Activated T-cell treated with anti-CD3 and anti-CD28 coated beads, Interleukin-2, amount 50 U/mL, for 48 hours (primary cell): ENCODE measurements at regions not wholly inside any gene's neighbourhood (a gene's known extent, or its start where the extent isn't known, plus 50 kb on each side); places are given as distances from the start of the nearest gene placed in this dataset.

Experiments
- DNase-seq, 2 experiments: peaks; one replicate each; pipeline ENCODE4 v3.0.0-alpha.2; 2020

- no peak for DNase-seq
These were observed 153.6 kb upstream of the ZMIZ1 start for GRCh38 chr10:78915190-78915518.

- no peak for DNase-seq
These were observed 152.5 kb upstream of the ZMIZ1 start for GRCh38 chr10:78916227-78916626.

GRCh38 chr10:78919181-78919966 is 149.4 kb upstream of the ZMIZ1 start:
- DNase-seq = no peak

GRCh38 chr10:78920011-78920410 is 148.8 kb upstream of the ZMIZ1 start:
- no peak for DNase-seq

- DNase-seq = no peak
These were observed 146.9 kb upstream of the ZMIZ1 start for GRCh38 chr10:78921895-78922294.

- no peak for DNase-seq
These were observed 145.0 kb upstream of the ZMIZ1 start for GRCh38 chr10:78923647-78924318.

- DNase-seq = no peak
These were observed 144.3 kb upstream of the ZMIZ1 start for GRCh38 chr10:78924319-78925003.

GRCh38 chr10:78925275-78925674 is 143.5 kb upstream of the ZMIZ1 start:
- no peak for DNase-seq

GRCh38 chr10:78925800-78926319 is 142.9 kb upstream of the ZMIZ1 start:
- no peak for DNase-seq

GRCh38 chr10:78927257-78927995 is 141.3 kb upstream of the ZMIZ1 start:
- no peak for DNase-seq

GRCh38 chr10:78928330-78928729 is 140.4 kb upstream of the ZMIZ1 start:
- DNase-seq = no peak

GRCh38 chr10:78929541-78929940 is 139.2 kb upstream of the ZMIZ1 start:
- DNase-seq = no peak

- no peak for DNase-seq
These were observed 137.3 kb upstream of the ZMIZ1 start for GRCh38 chr10:78931321-78932053.

- DNase-seq = no peak
These were observed 136.7 kb upstream of the ZMIZ1 start for GRCh38 chr10:78932054-78932386.

- DNase-seq = no peak
These were observed 135.9 kb upstream of the ZMIZ1 start for GRCh38 chr10:78932861-78933260.

GRCh38 chr10:78933828-78934531 is 134.8 kb upstream of the ZMIZ1 start:
- DNase-seq = no peak

GRCh38 chr10:78934532-78934898 is 134.3 kb upstream of the ZMIZ1 start:
- no peak for DNase-seq

- DNase-seq = no peak
These were observed 133.7 kb upstream of the ZMIZ1 start for GRCh38 chr10:78934994-78935602.

- no peak for DNase-seq
These were observed 132.9 kb upstream of the ZMIZ1 start for GRCh38 chr10:78935697-78936407.

- DNase-seq = no peak
These were observed 132.1 kb upstream of the ZMIZ1 start for GRCh38 chr10:78936412-78937342.
